GM12864 (cell line): ENCODE measurements at regions not wholly inside any gene's neighbourhood (a gene's known extent, or its start where the extent isn't known, plus 50 kb on each side); places are given as distances from the start of the nearest gene placed in this dataset.

Source experiments
- DNase-seq: peaks from one replicate; pipeline ENCODE4 v3.0.0-alpha.2; 2011; ENCODE audit warnings: low read depth
- H3K4me3 ChIP-seq: 2 replicates; pipeline ENCODE4 v1.5.1; 2011; ENCODE audit warnings: mild to moderate bottlenecking, low read depth, low read length, control low read depth
- CTCF ChIP-seq: IDR thresholded peaks from 2 replicates; pipeline ENCODE4 v1.5.1; 2011; ENCODE audit warnings: low read depth, mild to moderate bottlenecking, moderate library complexity, low read length, control low read depth, inconsistent platforms; ENCODE audit errors: missing control alignments

DNA sequence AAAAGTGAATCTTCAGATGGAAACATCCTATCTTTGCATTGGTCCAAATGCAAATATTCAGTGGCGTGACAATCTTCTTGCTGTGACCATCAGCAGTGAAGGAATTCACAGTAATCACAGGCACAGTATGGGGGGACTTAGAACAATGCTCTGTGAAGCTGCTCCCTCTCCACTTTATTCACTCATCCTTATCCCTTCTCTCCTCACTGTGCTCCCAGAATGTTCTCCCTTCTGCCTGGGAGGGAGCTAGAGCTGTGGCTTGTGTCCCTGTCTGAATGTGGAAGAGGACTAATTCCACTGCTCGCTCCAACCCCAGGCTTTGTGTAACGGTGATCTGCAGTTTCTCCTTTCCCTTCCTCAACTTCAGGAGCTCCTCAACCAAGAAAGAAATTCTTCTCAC lies 243.7 kb downstream of the ALDH8A1 start:
- no peak overlapping the region for H3K4me3 ChIP-seq
- DNase-seq = no peak
- no peak for TF ChIP-seq CTCF

GRCh38 chr6:134703206-134703605 lies 246.7 kb downstream of the ALDH8A1 start:
- H3K4me3 ChIP-seq = no peak overlapping the region
- no peak for TF ChIP-seq CTCF
- DNase-seq = no peak

- no peak for TF ChIP-seq CTCF
- DNase-seq = no peak
- H3K4me3 ChIP-seq = no peak overlapping the region
Measured at GRCh38 chr6:134702279-134702678, 247.6 kb downstream of the ALDH8A1 start.

- no peak for TF ChIP-seq CTCF
- H3K4me3 ChIP-seq = no peak overlapping the region
- no peak for DNase-seq
Measured at GRCh38 chr6:134701301-134701700, 248.6 kb downstream of the ALDH8A1 start.

DNA sequence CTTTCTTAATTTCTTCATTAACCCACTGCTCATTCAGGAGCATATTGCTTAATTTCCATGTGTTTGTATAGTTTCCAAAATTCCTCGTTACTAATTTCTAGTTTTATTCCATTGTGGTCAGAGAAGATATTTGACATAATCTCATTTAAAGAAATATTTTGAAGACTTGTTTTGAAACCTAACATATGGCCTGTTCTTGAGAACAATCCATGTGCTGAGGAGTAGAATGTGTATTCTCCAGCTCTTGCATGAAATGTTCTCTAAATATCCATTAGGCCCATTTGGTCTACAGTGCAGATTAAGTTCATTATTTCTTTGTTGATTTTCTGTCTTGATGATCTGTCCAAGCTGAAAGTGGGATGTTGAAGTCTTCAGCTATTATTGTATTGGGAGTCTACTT lies 251.7 kb downstream of the ALDH8A1 start:
- TF ChIP-seq CTCF = no peak
- DNase-seq = no peak
- no peak overlapping the region for H3K4me3 ChIP-seq

- no peak for DNase-seq
Measured at GRCh38 chr6:134692008-134692407, 257.9 kb downstream of the ALDH8A1 start.

More at GRCh38 chr6:134692008-134692407, 257.9 kb downstream of the ALDH8A1 start:
- H3K4me3 ChIP-seq = no peak overlapping the region
- no peak for TF ChIP-seq CTCF
